HG03196 (cell line): ENCODE measurements at regions not wholly inside any gene's neighbourhood (a gene's known extent, or its start where the extent isn't known, plus 50 kb on each side); places are given as distances from the start of the nearest gene placed in this dataset.

ENCODE experiments used
- ATAC-seq: cut with Tn5 transposase; IDR thresholded peaks from one replicate; pipeline ENCODE4 v1.9.1; 2021; ENCODE audit not compliant: unreplicated experiment

DNA sequence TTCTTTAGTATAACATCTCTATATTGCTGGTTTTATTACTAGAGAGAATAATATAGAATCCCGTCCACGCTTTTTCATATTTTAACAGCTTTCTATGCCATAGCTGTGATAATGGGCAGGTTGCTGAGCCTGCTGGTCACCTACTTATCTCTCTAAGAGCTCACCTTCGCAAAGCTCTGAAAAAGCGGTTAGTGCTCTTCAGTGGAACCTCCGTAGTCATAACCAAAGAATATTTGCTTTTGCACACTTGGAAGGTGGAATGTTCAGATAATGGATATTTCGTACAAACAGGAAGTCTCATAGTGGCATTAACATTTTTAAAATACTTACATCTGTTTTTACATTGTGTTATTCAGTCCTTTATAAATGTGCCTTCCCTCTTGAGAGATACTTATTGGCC is 388.9 kb upstream of the ANO3 start:
- no peak for ATAC-seq

DNA sequence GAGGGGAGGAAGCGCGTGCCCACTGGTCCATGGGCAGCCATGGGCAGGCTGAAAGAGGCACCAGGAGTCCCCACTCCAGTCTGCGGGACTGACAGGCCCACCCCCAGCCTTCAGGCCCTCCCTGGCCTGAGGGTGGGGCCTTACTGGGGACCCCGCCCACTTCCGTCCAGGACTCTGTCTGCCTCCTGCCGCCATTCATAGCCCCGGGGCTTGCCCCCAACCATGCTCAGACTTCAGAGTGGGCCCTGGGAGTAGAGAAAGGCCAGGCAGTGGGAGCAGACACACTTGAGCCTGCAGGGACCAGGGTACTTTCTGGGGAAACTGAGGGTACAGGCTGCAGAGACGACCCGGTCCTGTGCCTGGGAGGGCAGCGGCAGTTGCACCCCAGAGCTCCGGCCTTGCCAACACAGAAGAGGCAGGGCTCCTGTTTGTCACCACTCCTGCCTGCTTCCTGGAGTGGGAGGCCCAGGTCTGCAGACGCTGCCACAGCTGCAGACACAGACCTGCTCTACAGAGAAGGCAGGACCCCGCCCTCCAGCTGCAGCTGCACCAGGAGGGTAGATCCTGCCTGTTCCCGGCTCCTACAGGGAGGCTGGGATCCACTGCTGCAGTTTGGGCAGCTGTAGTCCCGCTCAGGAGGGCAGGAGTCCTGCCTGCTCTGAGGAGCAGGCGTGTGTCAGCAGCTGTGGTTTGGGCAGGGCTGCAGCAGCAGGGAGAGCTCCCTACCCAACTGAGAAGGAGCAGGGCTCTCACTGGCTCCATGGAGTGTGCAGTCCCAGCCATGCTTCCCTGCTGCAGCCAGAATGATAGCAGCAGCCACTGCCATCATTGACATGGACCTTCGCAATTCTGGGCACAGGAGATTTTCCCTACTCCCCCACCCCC is 387.9 kb upstream of the ANO3 start:
- no peak for ATAC-seq

DNA sequence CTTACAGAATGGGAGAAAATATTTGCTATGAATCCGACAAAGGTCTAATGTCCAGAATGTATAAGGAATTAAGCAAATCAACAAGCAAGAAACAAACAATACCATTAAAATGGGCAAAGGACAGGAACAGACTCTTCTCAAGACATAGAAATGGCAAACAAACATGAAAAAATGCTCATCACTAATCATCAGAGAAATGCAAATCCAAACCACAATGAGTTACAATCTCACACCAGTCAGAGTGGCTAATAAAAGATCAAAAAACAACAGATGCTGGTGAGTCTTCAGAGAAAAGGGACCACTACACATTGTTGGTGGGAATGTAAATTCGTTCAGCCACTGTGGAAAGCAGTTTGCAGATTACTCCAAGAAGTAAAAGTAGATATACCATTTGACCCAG is 382.0 kb upstream of the ANO3 start:
- no peak for ATAC-seq

DNA sequence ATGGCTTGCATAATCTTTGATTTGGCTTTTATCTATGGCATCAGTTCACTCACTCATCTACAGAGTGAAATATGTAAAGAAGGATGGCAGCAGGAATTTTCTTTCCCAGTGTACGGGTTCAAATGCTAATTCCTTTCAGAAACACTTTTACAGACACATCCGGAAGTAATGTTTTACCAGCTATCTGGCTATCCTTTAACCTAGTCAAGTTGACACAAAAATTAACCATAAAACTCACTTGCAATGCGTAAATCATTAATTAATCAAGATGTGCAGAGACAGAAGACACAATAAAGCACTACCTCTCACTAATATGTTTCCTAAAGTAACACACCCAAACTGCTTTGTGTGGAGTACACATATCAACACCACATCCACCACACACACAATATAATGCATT is 378.9 kb upstream of the ANO3 start:
- ATAC-seq, result no peak

DNA sequence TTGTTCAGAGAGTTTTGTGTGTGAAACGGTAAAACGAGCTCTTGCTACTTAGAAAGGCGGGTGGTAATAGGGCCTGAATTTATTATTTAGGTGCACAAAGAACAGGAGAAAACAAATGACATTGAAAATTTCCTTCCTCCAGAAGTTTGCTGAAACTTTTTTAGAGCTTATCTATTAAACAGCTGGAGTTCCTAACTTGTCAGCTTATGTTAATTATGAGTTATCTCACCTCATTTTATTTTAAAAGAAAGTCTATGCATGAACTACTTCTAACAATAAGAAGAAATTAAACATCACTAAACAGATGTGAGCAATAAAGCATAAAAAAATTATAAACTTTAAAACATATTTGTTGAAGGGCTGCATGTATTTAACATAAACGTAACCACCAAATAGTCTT is 373.9 kb upstream of the ANO3 start:
- ATAC-seq, result no peak

DNA sequence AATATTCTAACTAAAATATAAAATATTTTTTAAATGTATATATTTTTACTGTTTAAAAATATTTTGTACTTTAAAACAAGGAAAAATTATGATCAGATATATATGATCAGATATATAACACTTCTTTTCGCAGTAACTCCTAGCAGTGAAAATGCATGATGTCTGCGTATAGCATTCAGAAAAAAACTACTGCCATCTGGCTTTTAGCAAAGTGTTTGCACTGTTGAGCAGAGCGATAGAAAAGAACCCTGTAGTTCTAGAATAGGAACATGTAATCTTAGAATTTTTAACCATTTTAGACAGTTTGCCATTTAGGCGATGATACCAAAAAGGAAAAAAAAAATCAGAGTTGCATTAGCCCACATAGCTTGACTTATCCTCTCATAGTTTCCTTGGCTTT is 370.4 kb upstream of the ANO3 start:
- no peak for ATAC-seq

DNA sequence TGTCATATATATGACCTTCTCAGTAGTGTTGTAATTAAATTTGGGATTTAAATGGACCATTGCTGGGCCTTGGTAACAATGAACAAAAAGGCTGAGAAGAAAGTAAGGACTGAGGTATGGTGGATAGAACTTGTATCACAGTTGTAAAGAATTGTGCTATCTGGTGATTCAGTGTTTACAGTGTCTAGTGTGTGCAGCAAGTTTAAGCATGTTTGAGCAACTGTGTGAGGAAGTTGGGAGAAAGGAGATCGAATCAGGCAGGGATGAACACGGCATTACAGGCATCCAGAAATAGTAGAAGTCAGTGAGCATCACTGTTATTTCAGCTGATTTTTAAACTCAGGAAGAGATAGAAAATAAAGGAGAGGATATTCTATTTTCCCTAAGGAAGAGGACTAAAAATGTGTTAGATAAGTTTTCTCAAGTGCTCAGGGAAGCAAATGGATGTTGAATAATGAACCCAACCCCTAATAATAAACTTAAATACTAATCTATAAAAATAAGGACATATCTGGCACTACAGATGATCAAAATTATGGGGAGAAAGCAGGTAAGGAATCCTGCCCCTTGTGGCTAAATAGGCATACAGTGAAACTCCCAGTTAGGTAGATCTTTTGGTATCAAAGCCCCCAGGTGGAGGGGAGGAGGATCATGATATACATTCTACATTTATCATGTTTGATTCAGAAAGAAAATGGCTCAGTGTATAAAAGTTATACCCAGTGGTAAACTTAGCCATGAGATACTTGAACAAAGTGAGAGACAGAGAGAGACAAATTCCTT is 361.0 kb upstream of the ANO3 start:
- no peak for ATAC-seq

DNA sequence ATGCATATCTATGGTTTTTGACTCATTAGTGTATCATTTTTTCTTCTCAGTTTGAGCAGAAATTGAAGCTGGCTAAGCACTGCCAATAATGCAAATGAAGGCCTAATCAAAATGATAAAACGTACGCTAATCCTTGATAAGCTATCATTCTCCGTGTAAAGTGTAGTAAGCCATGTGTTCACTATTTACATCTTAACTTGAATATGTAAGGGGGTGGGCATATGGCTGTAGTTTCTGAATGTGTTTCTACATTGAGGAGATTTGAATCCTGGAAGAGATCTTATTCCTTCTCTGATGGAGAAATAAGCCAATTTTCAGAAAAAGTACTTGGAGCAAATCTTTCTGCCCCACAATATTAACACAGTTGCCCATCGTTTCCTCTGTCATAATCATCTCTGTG is 351.8 kb upstream of the ANO3 start:
- no peak for ATAC-seq

DNA sequence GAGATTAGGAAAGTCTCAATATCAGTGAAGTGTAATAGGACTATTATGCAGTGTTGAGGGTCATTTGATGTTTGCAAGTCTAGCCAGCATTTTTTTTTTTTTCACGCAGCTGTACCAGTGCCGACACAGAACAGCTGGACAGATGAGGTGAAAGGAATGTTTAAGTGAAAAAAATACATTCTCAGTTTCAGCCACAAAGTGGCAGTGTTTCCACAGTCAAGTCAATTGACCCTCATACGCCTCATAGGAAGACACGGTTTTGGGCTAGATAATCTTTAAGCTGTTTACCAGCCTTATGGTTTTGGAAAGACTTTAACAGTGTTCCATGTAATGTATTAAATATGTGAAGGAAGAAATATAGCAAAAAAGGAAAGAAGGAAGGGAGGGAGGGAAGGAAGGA is 349.9 kb upstream of the ANO3 start:
- ATAC-seq, result peak; percentile 94

DNA sequence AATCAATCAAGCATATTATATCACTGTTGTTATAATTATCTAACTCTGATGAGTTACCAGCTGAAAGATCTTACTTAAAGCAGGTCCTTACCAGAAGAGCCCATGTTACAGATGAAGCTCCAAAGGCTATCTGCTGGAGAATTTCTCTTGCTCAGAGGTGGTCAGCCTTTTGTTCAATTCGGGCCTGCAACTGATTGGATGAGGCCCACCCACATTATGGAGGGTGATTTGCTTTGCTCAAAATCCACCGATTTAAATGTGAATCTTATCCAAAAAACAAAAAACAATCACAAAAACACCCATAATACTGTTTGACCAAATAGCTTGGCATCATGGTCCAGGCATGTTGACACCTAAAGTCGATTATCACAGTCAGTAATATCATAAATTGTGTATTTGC is 348.6 kb upstream of the ANO3 start:
- no peak for ATAC-seq

DNA sequence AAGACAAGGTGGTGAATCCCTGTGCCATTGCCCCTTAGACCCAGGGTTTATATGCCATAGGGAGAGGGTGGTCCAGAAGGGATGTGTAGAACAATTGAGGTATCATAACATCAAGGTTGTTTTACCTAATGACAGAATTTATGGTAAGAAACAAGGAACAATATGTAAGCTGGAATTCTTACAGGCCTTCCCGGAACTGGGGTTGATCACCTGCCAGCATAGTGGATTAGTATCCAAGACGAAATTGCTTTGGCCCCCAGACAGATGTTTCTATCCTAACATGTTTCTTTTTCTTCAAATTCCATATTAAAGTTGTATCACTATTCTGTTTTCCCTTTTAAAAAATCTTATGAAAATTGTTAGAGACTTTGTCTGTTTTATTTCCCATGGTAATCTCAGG is 343.8 kb upstream of the ANO3 start:
- ATAC-seq, result no peak

DNA sequence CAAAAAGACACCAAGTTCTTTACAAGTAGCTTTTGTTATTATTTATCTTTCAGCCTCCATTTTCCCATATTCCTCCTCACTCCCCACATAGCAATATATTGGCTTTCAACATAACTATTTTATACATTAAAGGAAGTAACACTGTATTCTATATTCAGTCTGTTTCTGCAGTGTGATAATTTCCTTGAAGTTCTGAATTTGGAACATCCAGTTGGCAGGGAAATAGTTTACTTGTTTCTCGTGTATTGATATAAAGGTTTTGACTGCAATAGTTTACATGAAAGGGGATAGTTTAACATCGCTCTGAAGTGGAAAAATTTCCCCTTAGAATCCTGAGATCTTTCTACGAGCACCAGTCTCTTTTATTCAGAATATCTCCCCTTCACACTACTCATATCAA is 341.5 kb upstream of the ANO3 start:
- ATAC-seq, result no peak

DNA sequence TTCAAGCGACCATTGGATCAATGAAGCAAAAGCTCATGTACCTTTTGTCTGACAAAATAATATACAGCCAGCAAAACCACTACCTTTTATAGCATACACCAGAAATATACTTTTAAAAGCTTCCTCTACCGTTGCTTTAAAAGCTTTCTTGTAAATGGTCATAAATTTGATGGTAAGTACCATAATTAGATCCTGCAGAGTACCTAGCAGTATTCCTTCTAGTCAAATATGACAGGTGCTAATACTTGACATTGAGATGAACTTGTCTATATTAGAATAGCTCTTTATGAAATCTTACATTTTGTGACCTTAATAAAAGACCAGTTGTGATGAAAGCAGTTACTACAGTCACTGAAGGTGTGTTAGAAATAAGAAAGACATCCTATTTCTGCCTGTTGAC is 340.5 kb upstream of the ANO3 start:
- no peak for ATAC-seq

DNA sequence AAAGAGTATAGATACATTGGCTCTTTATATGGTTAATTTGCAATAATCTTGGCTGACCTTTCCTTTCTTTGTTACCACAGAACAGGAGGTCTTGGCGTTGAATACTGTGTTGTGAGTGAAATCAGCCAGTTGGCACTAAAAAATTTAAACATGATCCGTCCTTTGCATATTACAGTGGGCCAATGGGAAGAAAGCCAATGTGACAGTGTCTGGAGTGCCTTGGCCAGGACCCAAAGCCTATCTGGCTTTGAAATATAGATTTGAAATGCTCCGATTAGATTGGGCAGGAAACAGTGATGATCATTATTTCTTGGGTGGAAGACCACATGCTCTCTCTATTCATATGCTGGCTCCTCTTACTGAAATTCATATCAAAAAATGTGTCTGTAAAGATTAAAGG is 339.6 kb upstream of the ANO3 start:
- ATAC-seq, result no peak

DNA sequence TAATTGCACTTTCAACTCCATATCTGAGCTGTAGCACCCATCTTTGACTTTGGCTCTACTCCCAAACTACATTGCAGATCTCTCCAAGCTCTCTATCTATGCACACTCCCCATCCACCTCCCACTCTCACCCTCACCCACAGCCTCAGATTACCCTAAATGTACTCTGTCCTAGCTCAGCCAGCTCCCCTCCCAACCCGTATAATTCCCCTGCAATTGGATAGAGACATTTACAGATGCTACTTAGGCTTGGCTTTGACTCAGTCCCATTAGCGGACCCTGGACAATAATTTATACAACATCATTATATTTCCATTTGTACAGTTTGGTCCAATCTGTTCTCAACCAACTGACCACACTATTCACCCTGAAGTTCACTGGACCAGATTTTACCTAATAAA is 338.9 kb upstream of the ANO3 start:
- no peak for ATAC-seq

DNA sequence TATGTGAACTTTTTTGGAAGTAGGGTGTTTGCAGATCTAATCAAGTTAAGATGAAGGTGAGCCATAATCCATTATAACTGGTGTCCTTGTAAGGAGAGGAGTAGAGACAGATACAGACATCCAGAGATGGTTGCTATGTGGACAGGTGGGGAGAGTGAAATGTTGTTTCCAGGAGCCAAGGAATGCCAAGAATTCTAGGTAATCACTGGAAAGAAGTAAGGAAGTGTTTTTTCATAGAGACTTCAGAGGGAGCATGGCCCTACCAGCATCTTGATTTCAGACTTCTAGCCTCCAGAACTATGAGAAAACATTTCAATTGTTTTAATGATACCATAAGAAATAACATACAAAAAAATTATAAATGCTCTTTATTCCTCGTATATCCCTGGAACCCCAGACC is 320.5 kb upstream of the ANO3 start:
- no peak for ATAC-seq

DNA sequence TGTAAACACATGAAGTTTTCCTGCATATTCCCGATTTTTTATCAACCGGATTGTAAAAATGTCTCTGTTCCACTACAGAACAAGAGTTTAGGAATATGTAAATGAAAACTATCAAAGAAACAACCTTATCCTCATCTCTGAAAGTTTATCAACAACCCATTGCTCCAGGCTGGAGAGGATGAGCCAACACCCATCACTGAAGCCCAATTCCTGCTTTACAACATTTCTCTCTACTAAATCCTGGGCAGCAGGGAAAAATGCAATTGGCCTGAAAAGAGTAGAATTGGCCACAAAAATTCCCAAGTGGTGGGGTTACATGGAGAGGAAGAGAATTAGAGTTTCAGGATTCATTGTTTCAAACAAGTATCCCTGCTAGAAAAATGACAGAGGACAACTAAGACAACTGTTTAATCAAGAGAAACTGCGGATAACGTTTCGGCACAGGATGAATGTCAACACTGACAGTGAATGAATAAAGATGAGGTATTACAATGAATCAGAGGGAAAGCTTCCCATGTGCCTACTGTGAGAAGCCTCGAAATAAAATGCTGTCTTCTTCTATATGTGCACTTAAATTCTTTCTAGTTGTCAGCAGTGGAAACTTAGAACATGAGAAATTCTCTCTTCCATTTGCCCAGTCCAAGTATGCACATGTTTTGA is 317.3 kb upstream of the ANO3 start:
- no peak for ATAC-seq

DNA sequence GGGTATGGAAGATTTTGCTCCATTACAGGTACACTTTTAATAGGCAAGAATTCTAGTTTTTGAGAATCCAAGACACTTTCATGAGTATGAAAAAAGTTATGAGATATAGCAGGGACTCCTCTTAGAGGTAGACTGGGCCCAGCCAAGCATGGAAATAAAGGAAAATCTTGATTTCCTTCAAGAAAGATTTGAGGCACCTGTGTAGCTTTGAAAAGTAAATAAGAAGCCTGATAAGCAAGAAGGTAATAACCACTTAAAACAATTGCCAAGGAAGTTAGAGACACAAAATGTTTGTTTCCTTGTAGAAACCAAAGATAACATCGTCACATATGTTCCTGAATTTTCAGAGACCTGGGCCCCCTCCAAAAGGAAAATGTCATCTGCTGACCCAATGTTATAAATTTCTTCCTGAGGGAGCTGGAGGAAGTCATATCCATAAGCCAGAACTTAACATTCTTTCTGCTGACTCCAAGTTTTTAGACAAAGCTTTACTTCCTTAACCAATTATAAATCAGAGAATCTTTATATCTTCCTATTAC is 314.5 kb upstream of the ANO3 start:
- ATAC-seq, result no peak

DNA sequence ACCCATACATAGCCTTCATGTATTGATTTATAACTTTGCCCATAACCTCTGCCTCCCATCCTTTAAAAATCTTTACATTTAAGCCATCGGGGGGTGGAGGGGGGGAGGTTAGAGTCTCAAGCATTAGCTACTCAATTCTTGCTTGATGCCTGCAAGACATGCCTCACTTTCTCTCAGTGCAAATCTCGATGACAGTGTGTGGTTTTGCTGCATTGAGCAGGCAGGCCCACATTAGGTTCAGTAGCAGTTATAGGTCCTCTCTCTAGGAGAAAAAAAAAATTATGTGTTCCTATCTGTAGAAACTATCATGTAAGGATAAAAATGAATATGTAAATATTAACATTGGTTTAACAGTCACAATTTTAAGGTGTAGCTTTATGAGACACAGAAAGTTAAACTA is 314.0 kb upstream of the ANO3 start:
- no peak for ATAC-seq

DNA sequence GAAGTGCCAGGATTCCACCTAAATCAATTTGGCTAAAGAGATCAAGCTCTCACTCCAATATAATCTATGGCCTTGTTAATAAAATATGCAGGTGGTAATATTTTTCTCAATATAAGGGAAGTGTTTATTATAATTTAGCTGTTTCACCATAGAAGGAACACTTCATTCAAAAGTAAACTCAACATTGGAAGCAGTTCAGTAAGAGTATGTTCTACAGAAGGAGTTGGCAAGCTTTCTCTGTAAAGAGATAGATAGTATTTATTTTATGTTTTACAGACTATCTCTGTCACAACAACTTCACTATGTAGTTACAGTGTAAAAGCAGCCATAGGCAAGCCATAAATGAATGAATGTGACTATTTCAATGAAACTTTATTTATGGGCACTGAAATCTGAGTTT is 313.6 kb upstream of the ANO3 start:
- ATAC-seq, result no peak

DNA sequence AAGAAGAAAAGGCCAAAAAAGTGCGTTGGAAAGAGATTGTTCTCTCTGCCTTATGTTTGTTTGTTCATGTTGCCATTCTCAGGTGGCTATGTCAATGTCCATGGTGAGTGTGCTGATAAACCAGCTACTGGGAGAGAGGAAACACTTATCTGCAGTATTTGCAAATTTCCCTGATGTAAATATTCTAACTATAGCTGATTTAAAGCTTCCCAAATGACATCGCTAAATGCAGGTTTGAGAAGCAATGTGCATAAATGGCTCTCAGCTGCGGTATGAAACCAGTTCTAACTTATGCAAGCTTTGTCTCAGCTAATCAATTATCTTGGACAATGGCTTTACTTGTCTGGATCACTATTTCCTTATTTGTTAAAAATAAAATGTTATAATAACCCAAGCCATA is 312.5 kb upstream of the ANO3 start:
- no peak for ATAC-seq

DNA sequence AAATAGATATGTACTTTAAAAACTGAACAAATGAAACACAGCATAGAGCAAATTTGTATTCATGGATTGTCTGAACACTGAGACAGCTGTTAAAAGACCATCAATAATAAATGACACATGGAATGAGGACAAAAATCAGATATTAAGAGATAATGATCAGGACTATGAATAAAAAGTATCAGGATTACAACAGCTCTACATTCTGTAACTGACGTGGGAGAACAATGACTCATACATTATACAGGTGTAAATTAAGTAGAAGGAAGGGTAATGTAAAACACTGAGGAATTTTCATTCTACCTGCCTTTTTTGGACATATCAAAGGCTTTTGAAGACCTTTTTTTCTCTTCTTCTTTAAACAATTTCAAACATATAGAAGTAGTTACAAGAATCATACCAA is 310.9 kb upstream of the ANO3 start:
- ATAC-seq, result no peak
